ENCODE measurements at regions not wholly inside any gene's neighbourhood (a gene's known extent, or its start where the extent isn't known, plus 50 kb on each side); places are given as distances from the start of the nearest gene placed in this dataset.

GRCh38 chr12:97097734-97098133 is 190.7 kb downstream of the NEDD1 start:
- DNase-seq = no peak

GRCh38 chr12:97109441-97109840 is 202.4 kb downstream of the NEDD1 start:
- DNase-seq = no peak

- no peak for DNase-seq
Measured at GRCh38 chr12:97112136-97112535, 205.1 kb downstream of the NEDD1 start.

- no peak for DNase-seq
Measured at GRCh38 chr12:97118796-97119375, 211.8 kb downstream of the NEDD1 start.

GRCh38 chr12:97127061-97127460 is 220.0 kb downstream of the NEDD1 start:
- no peak for DNase-seq

GRCh38 chr12:97131220-97131981 is 224.3 kb downstream of the NEDD1 start:
- no peak for DNase-seq

GRCh38 chr12:97132270-97132669 is 225.2 kb downstream of the NEDD1 start:
- DNase-seq = no peak

GRCh38 chr12:97134495-97134894 is 227.4 kb downstream of the NEDD1 start:
- no peak for DNase-seq

GRCh38 chr12:97140355-97140754 is 233.3 kb downstream of the NEDD1 start:
- no peak for DNase-seq

- no peak for DNase-seq
Measured at GRCh38 chr12:97142737-97143410, 235.8 kb downstream of the NEDD1 start.

GRCh38 chr12:97148941-97149559 is 242.0 kb downstream of the NEDD1 start:
- DNase-seq = peak; percentile 28

- no peak for DNase-seq
Measured at GRCh38 chr12:97151481-97151880, 244.4 kb downstream of the NEDD1 start.

- DNase-seq = no peak
Measured at GRCh38 chr12:97159377-97159776, 252.3 kb downstream of the NEDD1 start.

- DNase-seq = no peak
Measured at GRCh38 chr12:97160277-97160676, 253.2 kb downstream of the NEDD1 start.

- no peak for DNase-seq
Measured at GRCh38 chr12:97162173-97162572, 255.1 kb downstream of the NEDD1 start.

- no peak for DNase-seq
Measured at GRCh38 chr12:97164936-97165335, 257.9 kb downstream of the NEDD1 start.

GRCh38 chr12:97167598-97167997 is 260.5 kb downstream of the NEDD1 start:
- no peak for DNase-seq

GRCh38 chr12:97168804-97169203 is 261.7 kb downstream of the NEDD1 start:
- no peak for DNase-seq

- DNase-seq = no peak
Measured at GRCh38 chr12:97169889-97170567, 263.0 kb downstream of the NEDD1 start.

- no peak for DNase-seq
Measured at GRCh38 chr12:97173688-97174410, 266.8 kb downstream of the NEDD1 start.

GRCh38 chr12:97177481-97177880 is 270.4 kb downstream of the NEDD1 start:
- DNase-seq = no peak

- DNase-seq = no peak
Measured at GRCh38 chr12:97181571-97182265, 274.7 kb downstream of the NEDD1 start.
